ENCODE measurements at regions not wholly inside any gene's neighbourhood (a gene's known extent, or its start where the extent isn't known, plus 50 kb on each side); places are given as distances from the start of the nearest gene placed in this dataset.

- no peak for TF ChIP-seq POLR2AphosphoS5 (IDR thresholded peaks at IDR 0.05)
- TF ChIP-seq, protein P1, sequence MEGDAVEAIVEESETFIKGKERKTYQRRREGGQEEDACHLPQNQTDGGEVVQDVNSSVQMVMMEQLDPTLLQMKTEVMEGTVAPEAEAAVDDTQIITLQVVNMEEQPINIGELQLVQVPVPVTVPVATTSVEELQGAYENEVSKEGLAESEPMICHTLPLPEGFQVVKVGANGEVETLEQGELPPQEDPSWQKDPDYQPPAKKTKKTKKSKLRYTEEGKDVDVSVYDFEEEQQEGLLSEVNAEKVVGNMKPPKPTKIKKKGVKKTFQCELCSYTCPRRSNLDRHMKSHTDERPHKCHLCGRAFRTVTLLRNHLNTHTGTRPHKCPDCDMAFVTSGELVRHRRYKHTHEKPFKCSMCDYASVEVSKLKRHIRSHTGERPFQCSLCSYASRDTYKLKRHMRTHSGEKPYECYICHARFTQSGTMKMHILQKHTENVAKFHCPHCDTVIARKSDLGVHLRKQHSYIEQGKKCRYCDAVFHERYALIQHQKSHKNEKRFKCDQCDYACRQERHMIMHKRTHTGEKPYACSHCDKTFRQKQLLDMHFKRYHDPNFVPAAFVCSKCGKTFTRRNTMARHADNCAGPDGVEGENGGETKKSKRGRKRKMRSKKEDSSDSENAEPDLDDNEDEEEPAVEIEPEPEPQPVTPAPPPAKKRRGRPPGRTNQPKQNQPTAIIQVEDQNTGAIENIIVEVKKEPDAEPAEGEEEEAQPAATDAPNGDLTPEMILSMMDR (IDR thresholded peaks at IDR 0.05) = no peak
- no peak for TF ChIP-seq POLR2A (IDR thresholded peaks at IDR 0.05)
These were observed 377.2 kb downstream of the RAP2B start for GRCh38 chr3:153539263-153539662.

All from breast epithelium (tissue), 3 donors.